GM23338 (cell line): ENCODE measurements at regions not wholly inside any gene's neighbourhood (a gene's known extent, or its start where the extent isn't known, plus 50 kb on each side); places are given as distances from the start of the nearest gene placed in this dataset.

Experiments
- ATAC-seq: fragments of 200-7000 bp; cut with Tn5 transposase; 3 replicates; pipeline ENCODE4 v1.9.1; 2020
- DNase-seq: peaks from one replicate; pipeline ENCODE4 v3.0.0-alpha.2; 2015; ENCODE audit warnings: low spot score
- H2AFZ ChIP-seq: fragments of 200-600 bp; sonication (generic); 2 replicates; pipeline ENCODE4 v1.8.0; 2016; ENCODE audit warnings: antibody characterized with exemption, mild to moderate bottlenecking, moderate library complexity
- H3F3A ChIP-seq: fragments of 200-600 bp; sonication (generic); replicated peaks from 2 replicates; pipeline ENCODE4 v1.8.0; 2017; ENCODE audit warnings: antibody characterized with exemption, mixed run types, low read depth
- H3K27ac ChIP-seq: fragments of 200-600 bp; sonication (generic); 2 replicates; pipeline ENCODE4 v1.6.1; 2016; ENCODE audit warnings: low read depth
- H3K27me3 ChIP-seq: fragments of 200-600 bp; sonication (generic); 2 replicates; pipeline ENCODE4 v1.8.0; 2016; ENCODE audit warnings: mild to moderate bottlenecking, mixed run types, moderate library complexity; ENCODE audit not compliant: insufficient read depth
- H3K36me3 ChIP-seq: fragments of 200-600 bp; sonication (generic); 2 replicates; pipeline ENCODE4 v1.8.0; 2016; ENCODE audit warnings: mild to moderate bottlenecking; ENCODE audit not compliant: insufficient read depth
- H3K4me1 ChIP-seq: fragments of 200-600 bp; sonication (generic); 2 replicates; pipeline ENCODE4 v1.8.0; 2016; ENCODE audit warnings: mild to moderate bottlenecking, moderate library complexity; ENCODE audit not compliant: insufficient read depth
- H3K4me2 ChIP-seq: fragments of 200-600 bp; sonication (generic); 2 replicates; pipeline ENCODE4 v1.7.1; 2017; ENCODE audit warnings: mixed run types
- H3K4me3 ChIP-seq: fragments of 200-600 bp; sonication (generic); 2 replicates; pipeline ENCODE4 v1.6.1; 2016; ENCODE audit warnings: mixed run types
- H3K79me2 ChIP-seq: fragments of 200-600 bp; sonication (generic); replicated peaks from 2 replicates; pipeline ENCODE4 v1.8.0; 2017; ENCODE audit warnings: mild to moderate bottlenecking; ENCODE audit not compliant: insufficient read depth
- H3K9me2 ChIP-seq: fragments of 200-600 bp; sonication (generic); 2 replicates; pipeline ENCODE4 v1.8.0; 2017; ENCODE audit not compliant: insufficient read depth
- H4K20me1 ChIP-seq: fragments of 200-600 bp; sonication (generic); replicated peaks from 2 replicates; pipeline ENCODE4 v1.8.0; 2017; ENCODE audit warnings: mild to moderate bottlenecking; ENCODE audit not compliant: insufficient read depth
- H3K27ac Mint-ChIP-seq: 2 replicates; pipeline ENCODE4 v1.8.0; 2020; ENCODE audit warnings: inconsistent platforms, mild to moderate bottlenecking, moderate library complexity, mixed read lengths
- H3K27me3 Mint-ChIP-seq: 3 replicates; pipeline ENCODE4 v1.8.0; 2022; ENCODE audit warnings: low read depth, mild to moderate bottlenecking, moderate library complexity, mixed read lengths, inconsistent platforms; ENCODE audit not compliant: insufficient read depth, poor library complexity
- H3K36me3 Mint-ChIP-seq: 3 replicates; pipeline ENCODE4 v1.8.0; 2021; ENCODE audit warnings: low read depth, mild to moderate bottlenecking, inconsistent platforms, moderate library complexity, mixed read lengths
- H3K4me1 Mint-ChIP-seq: 3 replicates; pipeline ENCODE4 v1.8.0; 2020; ENCODE audit warnings: mild to moderate bottlenecking, inconsistent platforms, mixed read lengths
- H3K4me3 Mint-ChIP-seq: 3 replicates; pipeline ENCODE4 v1.8.0; 2021; ENCODE audit warnings: moderate library complexity, mild to moderate bottlenecking, inconsistent platforms, mixed read lengths
- H3K9me3 Mint-ChIP-seq: 3 replicates; pipeline ENCODE4 v1.8.0; 2020; ENCODE audit warnings: moderate library complexity, mild to moderate bottlenecking, inconsistent platforms, mixed read lengths
- CREB1 ChIP-seq: fragments of 250-450 bp; sonication (Bioruptor Pico); IDR thresholded peaks from 2 replicates; pipeline ENCODE4 v1.5.0; 2020; ENCODE audit warnings: low read depth, mild to moderate bottlenecking, moderate library complexity
- CTCF ChIP-seq, 2 experiments: fragments of 200-600 bp in 1 of 2; sonication (generic) in 1 of 2; conservative IDR thresholded peaks; 2 replicates each; pipeline versions ENCODE4 v1.5.1 to v1.6.1; 2016 to 2017; ENCODE audit warnings: antibody characterized with exemption in 2 of 2, low read depth in 2 of 2, mild to moderate bottlenecking in 2 of 2, moderate library complexity in 1 of 2
- ETS1 ChIP-seq: IDR thresholded peaks from 2 replicates; pipeline ENCODE4 v1.6.1; 2016; ENCODE audit warnings: antibody characterized with exemption
- EZH2 ChIP-seq: fragments of 200-600 bp; sonication (generic); IDR thresholded peaks from one replicate; pipeline ENCODE4 v1.8.0; 2017; ENCODE audit warnings: antibody characterized with exemption, mild to moderate bottlenecking, low read depth; ENCODE audit not compliant: unreplicated experiment
- EZH2phosphoT487 ChIP-seq: fragments of 200-600 bp; sonication (generic); IDR thresholded peaks from one replicate; pipeline ENCODE4 v1.8.1; 2018; ENCODE audit warnings: antibody characterized with exemption; ENCODE audit not compliant: unreplicated experiment
- NANOG ChIP-seq: IDR thresholded peaks from 2 replicates; pipeline ENCODE4 v1.6.1; 2016; ENCODE audit warnings: antibody characterized with exemption, borderline replicate concordance
- REST ChIP-seq: IDR thresholded peaks from one replicate; pipeline ENCODE4 v1.6.1; 2018; ENCODE audit warnings: antibody characterized with exemption; ENCODE audit not compliant: unreplicated experiment
- STAT1 ChIP-seq: IDR thresholded peaks from one replicate; pipeline ENCODE4 v1.6.1; 2016; ENCODE audit warnings: antibody characterized with exemption; ENCODE audit not compliant: unreplicated experiment
- ZNF331 ChIP-seq: fragments of 250-450 bp; sonication (Bioruptor Pico); IDR thresholded peaks from 2 replicates; pipeline ENCODE4 v1.5.0; 2020; ENCODE audit warnings: low read depth, mild to moderate bottlenecking, moderate library complexity

DNA sequence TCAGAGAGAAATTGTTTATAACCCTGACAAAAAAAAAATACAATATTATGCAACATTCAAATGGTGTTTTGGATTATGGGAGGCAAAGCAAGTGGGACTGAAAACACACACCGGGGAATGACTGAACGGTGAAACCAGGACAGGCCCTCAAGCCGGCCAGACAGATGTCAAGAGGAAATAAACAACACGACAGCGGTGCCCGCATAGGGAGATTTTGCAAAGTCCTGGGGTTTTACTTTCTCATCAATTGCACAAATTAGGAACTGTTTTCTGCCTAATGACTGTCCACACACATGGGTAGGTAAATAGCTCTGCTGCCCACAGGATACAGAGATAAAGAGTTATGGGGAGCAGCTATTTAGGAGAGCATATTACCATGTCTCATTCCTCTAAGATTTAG is 134.5 kb downstream of the IRS2 start:
- Histone ChIP-seq H3K4me3 (no peak overlapping the region), H3K27ac (no peak overlapping the region), H3K79me2 (no peaks in the 10 kb centered on the region), H3K4me1 (no peaks in the 10 kb centered on the region), H3K27me3 (no peaks in the 10 kb centered on the region), H3K36me3 (no peaks in the 10 kb centered on the region), H3K4me2 (no peak overlapping the region), H2AFZ (no peak overlapping the region), H4K20me1 (no peaks in the 10 kb centered on the region), H3F3A (no peaks in the 10 kb centered on the region), H3K9me2 (no peaks in the 10 kb centered on the region)
- Mint-ChIP-seq H3K4me3 (no peak overlapping the region), H3K36me3 (no peaks in the 10 kb centered on the region), H3K9me3 (no peaks in the 10 kb centered on the region; the same call in 2 of the 3 replicates), H3K4me1 (no peaks in the 10 kb centered on the region), H3K27ac (no peak overlapping the region), H3K27me3 (peaks cover 1% of the 10 kb centered on the region)
- TF ChIP-seq EZH2 = no peak
- no peak for TF ChIP-seq ZNF331
- TF ChIP-seq CTCF (conservative IDR thresholded peaks at IDR 0.05; ENCODE audit: low read depth in 2 of 2) = no peak
- DNase-seq (no peak), ATAC-seq (no peak)

- Histone ChIP-seq H3K27ac (no peak overlapping the region), H3F3A (no peaks in the 10 kb centered on the region), H4K20me1 (no peaks in the 10 kb centered on the region), H3K4me2 (no peak overlapping the region), H3K36me3 (no peaks in the 10 kb centered on the region), H3K79me2 (no peaks in the 10 kb centered on the region), H3K4me1 (no peaks in the 10 kb centered on the region), H3K9me2 (no peaks in the 10 kb centered on the region), H2AFZ (no peak overlapping the region), H3K27me3 (no peaks in the 10 kb centered on the region), H3K4me3 (no peak overlapping the region)
- no peaks in the 10 kb centered on the region; the same call in 2 of the 3 replicates for H3K9me3 Mint-ChIP-seq
- DNase-seq (no peak), ATAC-seq (no peak)
- no peaks in the 10 kb centered on the region for H3K36me3 Mint-ChIP-seq
- peaks cover 1% of the 10 kb centered on the region for H3K27me3 Mint-ChIP-seq
- no peak overlapping the region for H3K4me3 Mint-ChIP-seq
- H3K4me1 Mint-ChIP-seq = no peaks in the 10 kb centered on the region
- no peak overlapping the region for H3K27ac Mint-ChIP-seq
- TF ChIP-seq ETS1 = no peak
- TF ChIP-seq EZH2phosphoT487 = no peak
- no peak for TF ChIP-seq CREB1 (CRISPR knock-in tag)
- TF ChIP-seq STAT1 = no peak
- no peak for TF ChIP-seq REST
- no peak for TF ChIP-seq NANOG
- no peak for TF ChIP-seq ZNF331
- no peak for TF ChIP-seq CTCF (conservative IDR thresholded peaks at IDR 0.05; ENCODE audit: low read depth in 2 of 2)
These were observed 135.1 kb downstream of the IRS2 start for GRCh38 chr13:109651311-109651710.
